Colonic mucosa (tissue), 4 donors: ENCODE measurements at regions not wholly inside any gene's neighbourhood (a gene's known extent, or its start where the extent isn't known, plus 50 kb on each side); places are given as distances from the start of the nearest gene placed in this dataset.

Experiments used
- DNase-seq: peaks from one replicate; pipeline ENCODE4 v3.0.0-alpha.2; 2020
- H3K27ac ChIP-seq: fragments of 200-600 bp; one replicate; pipeline ENCODE4 v1.8.0; 2021
- H3K27me3 ChIP-seq: fragments of 200-600 bp; one replicate; pipeline ENCODE4 v1.8.0; 2021
- H3K36me3 ChIP-seq: fragments of 200-600 bp; one replicate; pipeline ENCODE4 v1.8.0; 2021
- H3K4me1 ChIP-seq: fragments of 200-600 bp; one replicate; pipeline ENCODE4 v1.8.0; 2021; ENCODE audit warnings: mild to moderate bottlenecking
- H3K4me3 ChIP-seq: fragments of 200-600 bp; one replicate; pipeline ENCODE4 v1.8.0; 2021
- H3K9ac ChIP-seq, 2 donors: one replicate each; pipeline ENCODE4 v1.7.0; 2013; ENCODE audit warnings: control low read depth in 2 of 2, low read depth in 2 of 2, low read length in 2 of 2
- H3K9me3 ChIP-seq: fragments of 200-600 bp; one replicate; pipeline ENCODE4 v1.8.0; 2021
- CTCF ChIP-seq: fragments of 200-600 bp; IDR thresholded peaks from one replicate; pipeline ENCODE4 v1.8.0; 2022; ENCODE audit warnings: antibody characterized with exemption, mild to moderate bottlenecking
- intact Hi-C: fragments of 100-400 bp; cut with DNase I; formaldehyde crosslinking; loops from one replicate; pipeline ENCODE4 v1.14.1; 2022
- donor health status: healthy.
- donor health status: DM: no; HTN: no; CAD: no.
- donor health status: DM: no; HTN: no; CAD: no.

GRCh38 chr6:7672066-7673062 lies 53.5 kb upstream of the BMP6 start:
- no peak for TF ChIP-seq CTCF
- DNase-seq, result no peak
- Histone ChIP-seq H3K4me1 (peaks cover 5% of the 10 kb centered on the region), H3K27me3 (no peaks in the 10 kb centered on the region), H3K9me3 (no peaks in the 10 kb centered on the region), H3K9ac (no peak overlapping the region), H3K27ac (no peak overlapping the region), H3K36me3 (no peaks in the 10 kb centered on the region), H3K4me3 (no peak overlapping the region)
- intact Hi-C loops, result no loop called here

- Histone ChIP-seq H3K27me3 (no peaks in the 10 kb centered on the region), H3K9me3 (no peaks in the 10 kb centered on the region), H3K4me3 (no peak overlapping the region), H3K27ac (no peak overlapping the region), H3K9ac (peak overlapping the region in 1 of 2 donors; percentile 24), H3K4me1 (peaks cover 5% of the 10 kb centered on the region), H3K36me3 (no peaks in the 10 kb centered on the region)
- DNase-seq, result peak; percentile 72
- intact Hi-C loops, result no loop called here
- no peak for TF ChIP-seq CTCF
Observed at GRCh38 chr6:7673063-7673536, 52.8 kb upstream of the BMP6 start.

- no peaks in the 10 kb centered on the region for H3K36me3 ChIP-seq
- no peak overlapping the region for H3K9ac ChIP-seq
- DNase-seq, result no peak
- TF ChIP-seq CTCF, result no peak
- intact Hi-C loops, result no loop called here
- no peaks in the 10 kb centered on the region for H3K27me3 ChIP-seq
- no peak overlapping the region for H3K27ac ChIP-seq
- H3K4me1 ChIP-seq, result peaks cover 5% of the 10 kb centered on the region
- H3K4me3 ChIP-seq, result no peak overlapping the region
- H3K9me3 ChIP-seq, result no peaks in the 10 kb centered on the region
Observed at GRCh38 chr6:7674291-7674690, 51.6 kb upstream of the BMP6 start.

GRCh38 chr6:7675353-7675945 lies 50.5 kb upstream of the BMP6 start:
- Histone ChIP-seq H3K36me3 (no peaks in the 10 kb centered on the region), H3K9me3 (no peaks in the 10 kb centered on the region), H3K4me1 (peaks cover 5% of the 10 kb centered on the region), H3K27ac (no peak overlapping the region), H3K4me3 (no peak overlapping the region), H3K27me3 (no peaks in the 10 kb centered on the region), H3K9ac (no peak overlapping the region)
- intact Hi-C loops, result no loop called here
- no peak for DNase-seq
- TF ChIP-seq CTCF, result no peak
